DMS114 treated with DMSO at 0.1 percent for 48 hours (cell line): ENCODE measurements at regions not wholly inside any gene's neighbourhood (a gene's known extent, or its start where the extent isn't known, plus 50 kb on each side); places are given as distances from the start of the nearest gene placed in this dataset.
"Not testable (repeated sequence)": the region's sequence is repeated elsewhere in the genome, so short reads cannot be mapped to it uniquely, and the experiment has no call there.

ENCODE experiments used
- DNase-seq: peaks from one replicate; lab custom pipeline; 2025; ENCODE audit not compliant: unreplicated experiment; lab: John Stamatoyannopoulos, UW

GRCh38 chr4:106869551-106869950 is 166.6 kb downstream of the DKK2 start:
- DNase-seq, result no peak

DNA sequence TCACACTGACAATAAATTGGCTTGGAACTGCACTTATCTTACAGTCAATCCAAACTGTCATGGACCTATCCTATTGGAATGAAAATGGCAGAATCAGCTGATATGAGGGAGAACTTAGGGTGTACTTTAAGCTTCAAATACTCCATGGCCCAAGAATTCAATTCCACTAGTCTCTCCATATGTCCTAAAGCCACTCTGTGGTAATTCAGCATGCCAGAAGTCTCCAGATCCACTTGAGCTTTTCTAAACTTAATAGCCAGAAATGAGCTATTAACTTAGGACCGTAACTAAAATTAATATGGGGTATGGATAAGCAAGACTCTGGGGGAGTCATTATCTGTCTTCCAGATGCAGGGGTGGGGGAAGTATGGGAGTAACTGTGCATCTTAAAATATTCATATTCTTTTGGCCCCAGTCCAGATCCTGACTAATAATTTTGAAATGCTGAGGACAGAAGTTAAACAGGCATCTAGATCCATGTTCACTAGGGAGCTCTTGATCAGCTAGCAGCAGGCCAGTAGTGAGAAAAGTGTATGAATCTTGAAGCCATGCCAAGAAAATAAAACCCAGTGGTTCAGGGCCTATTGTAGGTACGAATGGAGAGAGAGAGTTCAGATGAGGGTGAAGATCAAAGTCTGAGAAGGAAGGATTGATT is 167.6 kb downstream of the DKK2 start:
- DNase-seq, result no peak

- peak; percentile 23 for DNase-seq
These were observed 171.9 kb downstream of the DKK2 start for GRCh38 chr4:106864231-106864630.

DNA sequence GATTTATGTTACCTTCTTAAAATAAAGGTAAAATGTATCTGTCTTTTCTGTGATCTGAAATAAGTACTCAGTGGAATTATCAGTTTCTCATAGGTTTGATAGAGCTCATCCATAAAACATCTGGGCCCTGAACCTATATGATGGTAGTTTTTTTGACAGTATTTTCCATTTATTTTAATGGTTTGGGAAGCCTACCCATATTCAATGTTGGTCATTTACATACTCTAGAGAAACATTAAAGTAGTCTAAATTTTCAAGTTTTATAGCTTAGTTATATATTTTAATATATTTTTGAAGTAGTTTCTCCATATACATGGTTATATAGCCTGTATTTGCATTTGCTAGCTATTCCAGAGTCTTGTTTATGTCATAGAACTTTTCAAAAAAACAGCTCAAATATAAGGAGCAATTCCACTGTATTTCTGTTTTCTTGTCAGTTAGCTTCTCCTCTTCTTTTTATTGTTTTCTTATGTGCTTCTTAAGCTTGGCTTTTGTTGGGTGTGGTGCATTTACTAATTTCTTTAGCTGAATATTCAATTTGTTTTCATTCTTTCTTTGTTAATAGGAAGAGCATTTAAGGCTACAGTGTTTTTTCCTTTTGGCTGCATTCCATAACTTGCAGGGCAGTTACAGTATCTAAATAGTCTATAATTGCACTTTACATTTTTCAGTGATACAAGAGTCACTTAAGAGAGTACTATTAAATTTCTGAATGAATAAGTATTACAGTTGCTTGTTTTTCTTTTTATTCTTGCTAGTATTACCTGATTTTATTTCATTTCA is 181.4 kb downstream of the DKK2 start:
- peak; percentile 2 for DNase-seq

GRCh38 chr4:106852426-106852825 is 183.7 kb downstream of the DKK2 start:
- DNase-seq, result no peak

DNA sequence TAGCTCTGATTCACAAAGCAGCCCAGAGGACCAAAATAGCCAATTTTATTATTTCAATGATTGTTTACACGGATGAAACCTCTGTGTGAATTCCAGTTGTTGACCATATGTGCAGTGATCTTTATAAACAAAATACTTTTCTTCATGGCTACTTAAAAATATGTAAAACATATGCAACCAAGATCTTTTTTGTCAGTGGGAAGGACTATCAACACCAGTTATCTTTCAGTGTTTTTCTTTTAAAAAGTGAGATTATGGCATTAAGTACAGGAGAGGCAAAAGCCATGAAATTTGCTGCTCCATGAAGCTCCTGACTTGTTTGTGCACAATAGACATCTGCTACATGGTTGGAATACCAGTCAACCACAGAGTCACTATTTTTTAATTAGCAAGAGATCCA is 184.4 kb downstream of the DKK2 start:
- DNase-seq, result no peak

DNA sequence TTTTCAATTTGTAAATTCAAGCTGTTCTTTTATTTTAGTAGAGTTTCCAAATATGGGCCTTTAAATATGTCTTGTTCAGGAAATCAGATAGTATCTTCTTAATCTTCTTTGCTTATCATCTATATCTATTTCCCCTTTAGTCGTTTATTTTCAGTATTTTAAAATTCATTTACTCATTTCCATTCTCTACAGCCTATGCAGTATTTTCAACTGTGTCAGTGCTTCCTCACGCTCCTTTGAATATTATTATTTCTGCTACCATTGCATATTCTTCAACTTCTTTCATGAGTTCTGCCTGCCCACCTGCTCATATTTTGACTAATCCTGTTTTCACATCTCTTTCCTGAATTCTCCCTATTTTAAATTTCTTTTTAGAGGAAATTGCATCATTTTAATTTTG is 185.4 kb downstream of the DKK2 start:
- no peak for DNase-seq

DNA sequence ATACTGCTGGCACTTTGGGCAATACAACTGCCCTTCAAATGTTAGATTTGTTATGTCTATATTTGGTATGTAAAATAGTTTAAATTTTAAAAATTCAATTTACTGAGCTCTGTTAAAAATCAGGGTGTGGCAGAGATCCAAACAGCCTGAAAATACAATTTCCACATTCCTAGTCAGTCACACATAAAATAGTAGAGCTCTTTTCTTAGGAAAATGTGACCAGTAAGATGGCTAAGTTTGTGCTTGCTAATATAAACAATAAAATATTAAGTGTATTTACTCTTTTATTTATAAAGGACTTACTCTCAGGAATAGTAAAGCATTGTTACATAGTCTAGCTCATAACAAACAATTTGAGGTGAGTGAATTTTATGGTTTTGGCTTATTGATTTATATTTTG is 200.2 kb downstream of the DKK2 start:
- no peak for DNase-seq

- DNase-seq, result no peak
These were observed 205.2 kb downstream of the DKK2 start for GRCh38 chr4:106830879-106831278.

GRCh38 chr4:106818764-106819163 is 217.3 kb downstream of the DKK2 start:
- DNase-seq, result no peak

DNA sequence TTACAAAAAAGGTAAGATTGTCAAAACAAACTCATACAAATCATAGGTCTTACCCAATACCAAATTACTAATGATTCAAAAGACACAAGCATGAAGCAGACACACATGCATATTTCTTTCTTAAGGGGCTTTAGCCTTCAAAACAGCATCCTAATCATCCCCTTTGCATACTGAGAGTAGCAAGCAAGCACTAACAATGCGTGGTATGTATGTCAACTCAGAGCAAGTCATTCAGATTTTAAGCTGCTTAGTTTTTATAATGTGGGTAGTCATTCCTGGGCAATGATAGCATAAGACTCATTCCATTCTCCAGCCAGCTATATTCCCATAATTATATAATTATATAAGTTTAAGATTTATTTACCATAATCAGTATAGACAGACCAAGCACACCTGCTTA is 219.6 kb downstream of the DKK2 start:
- no peak for DNase-seq

DNA sequence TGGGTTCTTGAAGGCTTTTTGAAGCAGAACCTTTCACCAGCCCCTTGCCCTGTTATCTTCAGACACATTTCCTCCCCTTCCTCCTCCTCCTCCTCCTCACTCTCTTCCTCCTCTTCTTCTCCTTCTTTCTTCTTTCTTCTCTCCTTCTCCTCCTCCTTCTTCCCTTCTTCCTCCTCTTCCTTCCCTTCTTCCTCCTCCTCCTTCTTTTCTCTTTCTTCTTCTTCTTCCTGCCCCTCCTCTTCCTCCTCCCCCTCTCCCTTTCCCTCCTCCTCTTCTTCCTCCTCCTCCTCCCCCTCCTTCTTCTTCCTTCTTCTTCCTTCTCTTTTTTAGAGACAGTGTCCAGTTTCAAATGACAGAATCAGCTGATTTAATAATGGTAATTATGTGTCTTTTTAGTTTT is 226.0 kb downstream of the DKK2 start:
- no peak for DNase-seq

- DNase-seq, result peak; percentile 2
These were observed 227.0 kb downstream of the DKK2 start for GRCh38 chr4:106809076-106809475.

- DNase-seq, result no peak
These were observed 229.8 kb downstream of the DKK2 start for GRCh38 chr4:106806158-106806797.

DNA sequence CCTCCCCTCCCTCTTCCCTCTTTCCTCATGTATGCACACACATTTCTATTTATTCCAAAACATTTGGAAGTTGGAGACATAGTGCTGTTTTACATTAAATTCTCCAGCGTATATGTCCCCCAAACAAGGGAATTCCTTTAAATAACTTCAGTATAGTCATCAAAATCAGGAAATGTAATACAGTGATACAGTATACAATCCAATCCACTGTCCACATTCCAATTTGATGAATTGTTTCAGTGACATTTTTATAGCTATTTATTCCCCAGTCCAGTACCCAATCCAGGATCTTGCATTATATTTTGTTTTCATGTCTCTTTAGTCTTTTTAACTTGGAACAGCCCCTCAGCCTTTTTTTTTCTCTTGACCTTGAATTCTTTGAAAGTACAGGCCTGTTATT is 233.0 kb downstream of the DKK2 start:
- DNase-seq, result no peak

GRCh38 chr4:106801386-106801785 is 234.7 kb downstream of the DKK2 start:
- no peak for DNase-seq

DNA sequence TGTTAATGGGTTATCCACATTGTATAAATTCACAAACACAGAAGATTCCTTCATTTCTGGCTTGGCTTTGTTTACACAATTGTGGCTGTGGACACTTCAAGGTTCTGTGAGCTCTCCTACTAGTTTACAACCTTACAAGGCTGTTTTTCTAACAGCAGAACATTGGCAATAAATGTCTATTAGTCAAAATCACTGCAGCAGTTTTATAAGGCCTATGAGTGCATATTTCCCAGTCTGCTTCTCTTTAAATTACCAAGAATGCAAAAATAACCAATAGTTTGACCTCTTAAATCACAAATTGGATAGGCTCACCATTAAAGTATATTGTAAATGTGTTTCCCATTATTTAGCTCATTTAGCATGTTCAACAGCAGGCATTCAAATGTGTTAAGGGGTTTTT is 239.2 kb downstream of the DKK2 start:
- DNase-seq, result no peak

DNA sequence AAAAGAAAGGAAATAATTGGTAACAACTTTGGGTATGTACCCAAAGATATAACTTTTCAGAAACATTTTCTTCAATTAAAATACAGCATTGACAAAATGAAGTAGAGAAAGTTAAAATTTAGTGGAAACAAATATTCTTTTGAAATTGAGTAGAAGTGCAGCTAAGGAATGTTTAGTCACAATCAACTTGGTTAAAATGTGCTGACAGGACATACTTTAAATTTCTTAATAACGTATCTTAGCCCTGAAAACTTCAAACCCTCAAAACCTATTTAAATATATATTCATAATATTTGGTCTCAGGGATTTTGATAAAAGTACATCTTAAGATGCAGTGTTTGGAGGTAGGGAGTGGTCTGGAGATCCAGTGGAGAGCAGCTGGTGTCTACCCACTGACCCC is 240.8 kb downstream of the DKK2 start:
- no peak for DNase-seq

GRCh38 chr4:106793933-106794332 is 242.2 kb downstream of the DKK2 start:
- no peak for DNase-seq

DNA sequence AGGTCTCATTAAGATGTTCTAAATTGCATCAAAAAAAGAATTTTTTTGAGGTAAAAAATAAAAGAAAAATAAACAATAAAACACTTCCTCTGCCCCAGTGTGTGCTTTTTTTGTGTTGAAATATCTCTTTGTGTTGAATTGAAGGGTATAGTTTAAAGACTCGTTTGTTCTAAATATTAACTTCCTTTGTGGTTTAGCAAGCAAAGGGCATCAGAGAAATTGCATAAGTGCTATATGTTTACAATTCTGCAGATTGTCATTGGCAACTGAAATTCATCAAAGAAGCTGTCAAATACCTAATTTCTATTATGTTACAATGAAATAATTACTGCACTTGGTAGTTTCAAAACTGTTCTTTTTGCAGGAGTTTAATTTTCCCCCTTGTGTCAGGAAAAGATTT is 260.5 kb downstream of the DKK2 start:
- DNase-seq, result no peak

DNA sequence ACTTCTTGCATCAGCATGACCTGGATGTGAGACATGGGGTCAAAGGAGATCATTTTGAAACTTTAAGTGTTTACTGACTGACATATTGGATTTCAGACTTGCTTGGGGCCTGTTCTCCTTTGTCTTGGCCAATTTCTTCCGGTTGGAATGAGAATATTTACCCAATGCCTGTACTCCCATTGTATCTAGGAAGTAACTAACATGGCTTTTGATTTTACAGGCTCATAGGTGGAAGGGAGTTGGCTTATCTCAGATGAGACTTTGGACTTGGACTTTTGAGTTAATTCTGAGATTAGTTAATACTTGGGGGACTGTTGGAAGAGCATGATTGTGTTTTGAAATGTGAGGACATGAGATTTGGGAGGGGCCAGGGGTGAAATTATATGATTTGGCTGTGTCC is 262.1 kb downstream of the DKK2 start:
- DNase-seq, result not testable (repeated sequence)
